ENCODE measurements at regions not wholly inside any gene's neighbourhood (a gene's known extent, or its start where the extent isn't known, plus 50 kb on each side); places are given as distances from the start of the nearest gene placed in this dataset.

DNA sequence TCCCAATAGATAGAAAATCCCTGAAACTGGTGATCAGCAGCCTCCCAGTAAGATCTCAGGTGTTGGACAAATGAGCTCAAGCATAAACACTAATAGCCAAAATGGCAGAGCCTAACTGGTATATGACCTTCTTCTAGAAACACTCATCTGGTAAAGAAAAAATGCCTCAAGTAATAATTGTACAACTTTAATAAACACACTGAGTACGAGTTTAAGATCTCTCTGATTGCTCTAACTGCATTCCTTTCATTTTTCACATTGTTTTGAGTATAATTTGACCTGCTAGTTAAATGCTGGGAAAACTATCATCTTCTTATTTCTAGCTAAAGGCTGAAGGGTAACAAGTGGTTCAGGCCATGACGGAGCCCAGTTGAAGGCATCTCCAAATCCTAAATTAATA, 2009.5 kb upstream of the PCDH20 start:
- TF ChIP-seq, protein P1, sequence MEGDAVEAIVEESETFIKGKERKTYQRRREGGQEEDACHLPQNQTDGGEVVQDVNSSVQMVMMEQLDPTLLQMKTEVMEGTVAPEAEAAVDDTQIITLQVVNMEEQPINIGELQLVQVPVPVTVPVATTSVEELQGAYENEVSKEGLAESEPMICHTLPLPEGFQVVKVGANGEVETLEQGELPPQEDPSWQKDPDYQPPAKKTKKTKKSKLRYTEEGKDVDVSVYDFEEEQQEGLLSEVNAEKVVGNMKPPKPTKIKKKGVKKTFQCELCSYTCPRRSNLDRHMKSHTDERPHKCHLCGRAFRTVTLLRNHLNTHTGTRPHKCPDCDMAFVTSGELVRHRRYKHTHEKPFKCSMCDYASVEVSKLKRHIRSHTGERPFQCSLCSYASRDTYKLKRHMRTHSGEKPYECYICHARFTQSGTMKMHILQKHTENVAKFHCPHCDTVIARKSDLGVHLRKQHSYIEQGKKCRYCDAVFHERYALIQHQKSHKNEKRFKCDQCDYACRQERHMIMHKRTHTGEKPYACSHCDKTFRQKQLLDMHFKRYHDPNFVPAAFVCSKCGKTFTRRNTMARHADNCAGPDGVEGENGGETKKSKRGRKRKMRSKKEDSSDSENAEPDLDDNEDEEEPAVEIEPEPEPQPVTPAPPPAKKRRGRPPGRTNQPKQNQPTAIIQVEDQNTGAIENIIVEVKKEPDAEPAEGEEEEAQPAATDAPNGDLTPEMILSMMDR (IDR thresholded peaks at IDR 0.05; ENCODE audit: extremely low read depth in 1 of 2, insufficient read depth in 1 of 2, low read depth in 1 of 2, low read length in 2 of 2) = no peak
- TF ChIP-seq EZH2 (IDR thresholded peaks at IDR 0.05; ENCODE audit: borderline replicate concordance, low read depth, low read length, severe bottlenecking) (no peak), POLR2AphosphoS5 (IDR thresholded peaks at IDR 0.05; ENCODE audit: insufficient read depth, low read depth, low read length) (no peak), POLR2A (IDR thresholded peaks at IDR 0.05; ENCODE audit: low read depth, low read length) (no peak), GATA2 (IDR thresholded peaks at IDR 0.05; ENCODE audit: insufficient read depth, insufficient read length, low read depth, low read length) (no peak), MYC (IDR thresholded peaks at IDR 0.05; ENCODE audit: low read depth, low read length) (no peak)
- TF ChIP-seq, protein P2, sequence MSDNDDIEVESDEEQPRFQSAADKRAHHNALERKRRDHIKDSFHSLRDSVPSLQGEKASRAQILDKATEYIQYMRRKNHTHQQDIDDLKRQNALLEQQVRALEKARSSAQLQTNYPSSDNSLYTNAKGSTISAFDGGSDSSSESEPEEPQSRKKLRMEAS (IDR thresholded peaks at IDR 0.05; ENCODE audit: insufficient read depth, insufficient read length) = no peak

Measured in endothelial cell of umbilical vein (primary cell).